ENCODE measurements at regions not wholly inside any gene's neighbourhood (a gene's known extent, or its start where the extent isn't known, plus 50 kb on each side); places are given as distances from the start of the nearest gene placed in this dataset.

DNA sequence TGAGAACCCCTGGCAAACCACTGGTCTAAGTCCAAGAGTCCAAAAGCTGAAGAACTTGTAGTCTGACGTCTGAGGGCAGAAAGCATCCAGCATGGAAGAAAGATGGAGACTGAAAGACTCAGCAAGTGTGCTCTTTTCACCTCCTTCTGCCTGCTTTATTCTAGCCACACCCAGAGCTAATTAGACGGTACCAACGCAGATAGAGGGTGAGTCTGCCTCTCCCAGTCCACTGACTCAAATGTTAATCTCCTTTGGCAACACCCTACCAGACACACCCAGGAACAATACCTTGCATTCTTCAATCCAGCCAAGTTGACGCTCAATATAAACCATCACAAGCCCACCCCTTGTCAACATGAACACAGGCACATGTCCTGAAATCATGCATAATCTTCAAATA, 155.1 kb downstream of the CCDC59 start:
- TF ChIP-seq, protein P1, sequence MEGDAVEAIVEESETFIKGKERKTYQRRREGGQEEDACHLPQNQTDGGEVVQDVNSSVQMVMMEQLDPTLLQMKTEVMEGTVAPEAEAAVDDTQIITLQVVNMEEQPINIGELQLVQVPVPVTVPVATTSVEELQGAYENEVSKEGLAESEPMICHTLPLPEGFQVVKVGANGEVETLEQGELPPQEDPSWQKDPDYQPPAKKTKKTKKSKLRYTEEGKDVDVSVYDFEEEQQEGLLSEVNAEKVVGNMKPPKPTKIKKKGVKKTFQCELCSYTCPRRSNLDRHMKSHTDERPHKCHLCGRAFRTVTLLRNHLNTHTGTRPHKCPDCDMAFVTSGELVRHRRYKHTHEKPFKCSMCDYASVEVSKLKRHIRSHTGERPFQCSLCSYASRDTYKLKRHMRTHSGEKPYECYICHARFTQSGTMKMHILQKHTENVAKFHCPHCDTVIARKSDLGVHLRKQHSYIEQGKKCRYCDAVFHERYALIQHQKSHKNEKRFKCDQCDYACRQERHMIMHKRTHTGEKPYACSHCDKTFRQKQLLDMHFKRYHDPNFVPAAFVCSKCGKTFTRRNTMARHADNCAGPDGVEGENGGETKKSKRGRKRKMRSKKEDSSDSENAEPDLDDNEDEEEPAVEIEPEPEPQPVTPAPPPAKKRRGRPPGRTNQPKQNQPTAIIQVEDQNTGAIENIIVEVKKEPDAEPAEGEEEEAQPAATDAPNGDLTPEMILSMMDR (IDR thresholded peaks at IDR 0.05; ENCODE audit: borderline replicate concordance, insufficient read depth, low read depth, low read length) = no peak
- no peak overlapping the region for H3K4me3 ChIP-seq (ENCODE audit: low read depth, low read length)

DNA sequence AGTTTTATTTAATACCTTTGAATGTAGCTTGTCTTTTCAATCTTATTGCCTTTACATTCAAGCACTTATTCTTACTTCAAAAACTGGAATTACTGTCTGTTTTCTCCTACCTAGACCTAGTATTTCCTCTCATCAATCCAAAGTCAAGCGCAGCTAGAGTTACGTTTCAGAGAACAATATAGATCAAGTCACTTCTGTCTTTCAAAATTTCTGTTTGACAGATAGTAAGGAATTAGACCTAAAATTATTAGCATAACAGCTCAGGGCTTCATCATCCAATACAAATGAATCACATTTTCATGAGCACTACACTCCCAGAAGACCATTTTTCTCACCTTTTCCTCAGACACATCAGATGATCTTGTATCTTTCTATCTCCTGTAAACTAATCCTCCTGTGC, 170.6 kb downstream of the CCDC59 start:
- H3K4me3 ChIP-seq (ENCODE audit: low read depth, low read length) = no peak overlapping the region
- TF ChIP-seq, protein P1 (IDR thresholded peaks at IDR 0.05; ENCODE audit: borderline replicate concordance, insufficient read depth, low read depth, low read length) = no peak

DNA sequence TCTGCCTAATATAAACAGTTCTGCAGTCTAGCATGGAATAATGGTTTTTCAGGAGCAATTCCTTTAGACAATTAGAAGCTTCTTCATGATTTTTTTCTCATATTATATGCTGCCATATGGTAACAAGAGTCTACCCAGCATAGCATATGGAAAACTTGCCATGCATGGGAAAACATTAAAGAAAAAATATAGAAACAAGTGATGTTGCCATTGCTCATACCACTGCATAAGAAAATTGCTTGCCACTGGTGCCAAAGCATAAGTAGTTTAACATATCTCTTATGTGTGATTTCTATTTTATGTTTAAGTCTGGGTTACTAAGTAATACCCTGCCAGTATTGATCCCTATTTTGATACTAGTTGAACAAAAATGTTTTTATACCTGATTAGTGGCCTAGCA, 171.2 kb downstream of the CCDC59 start:
- no peak overlapping the region for H3K4me3 ChIP-seq (ENCODE audit: low read depth, low read length)
- TF ChIP-seq, protein P1 (IDR thresholded peaks at IDR 0.05; ENCODE audit: borderline replicate concordance, insufficient read depth, low read depth, low read length) = no peak

DNA sequence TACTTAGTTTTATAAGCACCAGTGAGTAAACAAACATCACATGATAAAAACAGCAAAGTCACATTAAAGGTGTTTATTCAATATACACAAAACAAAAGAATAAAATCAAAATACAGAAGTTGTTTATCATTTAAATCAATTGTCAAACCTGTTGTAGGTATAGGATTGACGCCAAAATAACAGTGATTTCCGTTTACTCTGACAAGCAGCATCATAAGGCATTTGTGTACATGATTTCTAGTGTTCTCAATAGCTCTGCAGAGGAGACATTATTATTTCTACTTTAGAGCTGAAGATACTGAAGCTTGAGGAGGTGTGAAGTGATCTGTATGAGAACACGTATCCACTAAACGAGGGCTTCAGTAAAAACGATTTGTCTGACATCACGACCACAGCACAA, 171.9 kb downstream of the CCDC59 start:
- H3K4me3 ChIP-seq (ENCODE audit: low read depth, low read length) = no peak overlapping the region
- TF ChIP-seq, protein P1 (IDR thresholded peaks at IDR 0.05; ENCODE audit: borderline replicate concordance, insufficient read depth, low read depth, low read length) = no peak

DNA sequence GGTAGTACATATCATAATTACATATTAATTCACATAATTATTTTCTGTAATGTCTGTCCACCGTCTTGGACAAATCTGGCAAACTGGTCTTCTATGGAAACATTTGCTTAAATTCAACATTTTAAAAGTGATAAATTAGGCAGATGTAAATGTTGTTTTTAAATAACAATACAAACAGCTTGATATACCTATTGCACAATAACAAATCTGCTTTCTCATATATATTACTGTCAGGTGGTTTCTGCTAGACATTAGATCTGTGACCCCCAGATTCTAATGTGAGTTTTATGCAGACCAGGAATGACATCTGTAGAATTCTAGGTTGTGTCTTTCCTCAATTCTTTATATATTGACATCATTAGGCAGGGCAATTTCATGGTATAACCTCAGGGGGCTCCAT, 173.3 kb downstream of the CCDC59 start:
- TF ChIP-seq, protein P1 (IDR thresholded peaks at IDR 0.05; ENCODE audit: borderline replicate concordance, insufficient read depth, low read depth, low read length) = no peak
- H3K4me3 ChIP-seq (ENCODE audit: low read depth, low read length) = no peak overlapping the region

DNA sequence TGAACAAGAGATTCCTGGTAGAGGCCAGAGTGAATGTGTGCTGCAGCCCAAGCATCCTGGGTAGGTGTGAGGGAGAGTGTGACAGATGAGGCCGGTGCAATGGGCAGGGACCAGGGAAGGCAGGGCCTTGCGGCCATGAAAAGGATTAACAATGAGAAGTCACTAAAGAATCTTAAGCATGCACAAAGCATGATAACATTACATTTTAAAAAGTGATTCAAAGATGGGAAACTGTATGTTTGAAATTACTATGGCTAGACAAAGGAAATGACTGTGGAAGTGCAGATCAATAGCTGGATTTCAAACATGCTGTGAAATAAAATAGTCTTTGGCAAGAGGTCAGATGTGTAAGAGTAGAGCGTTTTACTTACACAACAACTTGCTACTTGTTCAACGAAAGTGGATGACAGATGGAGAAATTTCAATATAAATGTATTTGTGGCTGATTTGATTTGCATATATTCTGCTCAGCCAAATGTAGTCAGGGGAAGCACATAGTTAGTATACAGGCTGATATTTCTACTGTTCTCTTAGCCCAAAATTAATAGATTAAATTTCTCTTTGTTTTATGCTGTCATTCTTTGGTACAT, 175.5 kb downstream of the CCDC59 start:
- no peak overlapping the region for H3K4me3 ChIP-seq (ENCODE audit: low read depth, low read length)
- TF ChIP-seq, protein P1 (IDR thresholded peaks at IDR 0.05; ENCODE audit: borderline replicate concordance, insufficient read depth, low read depth, low read length) = no peak

DNA sequence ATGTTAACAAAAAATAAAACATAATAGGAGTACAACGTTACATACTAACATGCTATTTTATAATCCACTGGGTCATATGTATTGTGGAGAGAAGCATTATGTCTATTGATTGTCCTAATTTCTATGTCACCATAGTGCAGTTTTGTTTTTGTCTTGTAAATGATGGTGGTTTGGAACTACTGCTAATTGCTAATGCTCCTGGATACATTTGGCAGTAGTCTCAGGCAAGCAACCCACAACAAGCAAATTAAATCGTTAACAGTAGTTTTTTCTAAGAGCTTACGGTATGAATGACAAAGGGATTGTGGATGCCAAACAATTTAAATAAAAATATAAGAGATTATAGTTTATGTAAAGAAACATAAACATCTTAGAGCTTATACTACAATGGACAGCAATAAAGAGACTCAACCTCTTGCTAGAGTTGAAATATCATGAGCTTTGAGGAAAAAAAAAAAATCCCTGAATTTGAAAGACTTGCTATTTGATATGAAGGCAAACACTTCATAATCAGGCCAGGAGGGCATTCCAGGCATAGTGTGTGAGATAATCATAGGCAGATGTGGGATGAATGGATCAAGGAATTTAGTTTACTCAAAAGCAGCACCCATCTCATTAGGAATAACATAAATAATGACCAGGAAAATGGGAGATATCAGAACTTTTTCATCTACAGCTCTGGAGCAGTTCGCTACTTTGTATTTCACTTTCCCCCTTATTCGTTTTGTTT, 181.3 kb downstream of the CCDC59 start:
- TF ChIP-seq, protein P1 (IDR thresholded peaks at IDR 0.05; ENCODE audit: borderline replicate concordance, insufficient read depth, low read depth, low read length) = no peak
- H3K4me3 ChIP-seq (ENCODE audit: low read depth, low read length) = no peak overlapping the region

Measured in GM12875 (cell line).